Transverse colon (tissue), 4 donors: ENCODE measurements at regions not wholly inside any gene's neighbourhood (a gene's known extent, or its start where the extent isn't known, plus 50 kb on each side); places are given as distances from the start of the nearest gene placed in this dataset.

Source experiments
- DNase-seq: peaks from one replicate; pipeline ENCODE4 v3.0.0-alpha.2; 2019
- H3K27ac ChIP-seq, 4 donors: fragments of 200-600 bp; sonication (generic); 2 replicates each; pipeline ENCODE4 v1.5.1; 2016 to 2018; ENCODE audit warnings: inconsistent platforms in 4 of 4
- H3K27me3 ChIP-seq: fragments of 200-600 bp; sonication (generic); 2 replicates; pipeline ENCODE4 v1.5.1; 2017; ENCODE audit warnings: inconsistent platforms
- H3K36me3 ChIP-seq, 4 donors: fragments of 200-600 bp; sonication (generic); 2 replicates each; pipeline ENCODE4 v1.5.1; 2017 to 2019; ENCODE audit warnings: inconsistent platforms in 4 of 4
- H3K4me1 ChIP-seq, 4 donors: fragments of 200-600 bp; sonication (generic); 2 replicates each; pipeline ENCODE4 v1.5.1; 2017 to 2020; ENCODE audit warnings: inconsistent platforms in 4 of 4
- H3K4me3 ChIP-seq, 4 donors: fragments of 200-600 bp; sonication (generic); 1 replicate in 1 of 4; 2 replicates in 3 of 4; pipeline versions ENCODE4 v1.5.1 to v1.6.1; 2017 to 2019; ENCODE audit warnings: inconsistent platforms in 4 of 4
- H3K9me3 ChIP-seq, 2 donors: fragments of 200-600 bp; sonication (generic); 2 replicates each; pipeline ENCODE4 v1.5.1; 2017 to 2019; ENCODE audit warnings: inconsistent platforms in 2 of 2
- CTCF ChIP-seq, 5 experiments: fragments of 200-600 bp in 3 of 5; fragments of 450-650 bp in 2 of 5; sonication (generic) in 3 of 5; IDR thresholded peaks; 1 replicate in 2 of 5; 2 replicates in 3 of 5; pipeline ENCODE4 v1.5.1; 2016 to 2017; ENCODE audit warnings: antibody characterized with exemption in 5 of 5, inconsistent platforms in 3 of 5, mild to moderate bottlenecking in 2 of 5, moderate library complexity in 1 of 5
- EP300 ChIP-seq: sonication (generic); formaldehyde crosslinking; IDR thresholded peaks from one replicate; pipeline ENCODE4 v1.6.1; 2017; ENCODE audit warnings: antibody characterized with exemption, low read depth
- POLR2A ChIP-seq: fragments of 450-650 bp; IDR thresholded peaks from one replicate; pipeline ENCODE4 v1.6.1; 2016; ENCODE audit warnings: antibody characterized with exemption, mild to moderate bottlenecking, moderate library complexity
- POLR2AphosphoS5 ChIP-seq, 3 donors: sonication (generic); formaldehyde crosslinking; IDR thresholded peaks; one replicate each; pipeline ENCODE4 v1.6.1; 2016; ENCODE audit warnings: antibody characterized with exemption in 3 of 3
- WGBS, 2 donors: methylation state at CpG; one replicate each; pipeline ENCODE4 v1.1.5; 2018; ENCODE audit warnings: low coverage in 1 of 2; 5-methylcytosine and 5-hydroxymethylcytosine counted together
- in situ Hi-C, 4 donors: fragments of 200-750 bp; cut with MboI; loops; one replicate each; pipeline versions ENCODE4 v1.15.0 to v1.15.1; 2017; ENCODE audit warnings: low sequenced_read_pairs in 3 of 4, low pct_ligation_motif_present in 1 of 4, low pct_unique_long_range_greater_than_20kb in 1 of 4
- intact Hi-C: fragments of 100-400 bp; cut with DNase I; formaldehyde crosslinking; loops from one replicate; pipeline ENCODE4 v1.15.1; 2023; ENCODE audit warnings: low total_unique reads

DNA sequence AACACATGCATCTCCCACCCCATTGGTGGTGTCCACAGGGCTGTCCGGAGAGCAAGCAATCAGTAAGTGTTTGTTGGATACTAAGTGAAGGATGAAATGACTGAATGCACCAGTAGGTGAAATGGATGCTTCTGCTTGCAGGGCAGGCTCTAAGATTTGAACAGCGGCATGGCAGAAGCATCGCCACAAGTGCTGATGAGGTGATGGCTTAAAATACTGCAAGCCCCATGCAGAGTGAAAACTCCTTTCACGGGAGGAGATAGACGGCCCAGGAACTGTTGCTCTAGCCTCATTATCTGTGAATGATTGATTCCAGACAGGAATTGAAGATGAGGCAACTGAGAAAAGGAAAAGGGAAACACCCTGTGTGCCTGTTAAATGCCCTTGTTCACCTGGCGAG is 158.9 kb downstream of the LY86 start:
- TF ChIP-seq EP300 (no peak), POLR2AphosphoS5 (IDR thresholded peaks at IDR 0.05) (no peak), CTCF (IDR thresholded peaks at IDR 0.05) (no peak), POLR2A (no peak)
- peaks cover 28 to 32% (median 29%) of the 10 kb centered on the region in 4 donors for H3K4me1 ChIP-seq
- no peak overlapping the region for H3K4me3 ChIP-seq
- H3K27ac ChIP-seq, result no peak overlapping the region
- no peaks in the 10 kb centered on the region for H3K9me3 ChIP-seq
- in situ Hi-C loops (no loop called here), intact Hi-C loops (no loop called here)
- no peak for DNase-seq
- no peaks in the 10 kb centered on the region for H3K27me3 ChIP-seq
- 68 to 87% methylated on average over 2 to 6 of the region's 6 CpGs for WGBS, 2 donors
- no peaks in the 10 kb centered on the region for H3K36me3 ChIP-seq

- H3K4me3 ChIP-seq, result no peak overlapping the region
- in situ Hi-C loops (no loop called here), intact Hi-C loops (no loop called here)
- H3K9me3 ChIP-seq, result no peaks in the 10 kb centered on the region
- WGBS, 2 donors, result 85 to 95% methylated on average over 3 to 10 of the region's 10 CpGs
- H3K27ac ChIP-seq, result no peak overlapping the region
- no peaks in the 10 kb centered on the region for H3K27me3 ChIP-seq
- DNase-seq, result no peak
- no peaks in the 10 kb centered on the region for H3K36me3 ChIP-seq
- H3K4me1 ChIP-seq, result peaks cover 30 to 38% (median 35%) of the 10 kb centered on the region in 4 donors
- TF ChIP-seq POLR2AphosphoS5 (IDR thresholded peaks at IDR 0.05) (no peak), CTCF (IDR thresholded peaks at IDR 0.05) (no peak), POLR2A (no peak), EP300 (no peak)
Measured at GRCh38 chr6:6748001-6748400, 159.5 kb downstream of the LY86 start.

GRCh38 chr6:6749702-6750491 is 161.4 kb downstream of the LY86 start:
- TF ChIP-seq CTCF (IDR thresholded peaks at IDR 0.05), result peak in 1 of 5 experiments; percentile 26
- TF ChIP-seq POLR2A, result peak; percentile 52
- TF ChIP-seq EP300, result peak; percentile 39
- TF ChIP-seq POLR2AphosphoS5 (IDR thresholded peaks at IDR 0.05), result peak; percentile 67 to 79 (median 78)
- no peaks in the 10 kb centered on the region for H3K36me3 ChIP-seq
- intact Hi-C loops, result no loop called here
- H3K9me3 ChIP-seq, result no peaks in the 10 kb centered on the region
- H3K4me1 ChIP-seq, result peaks cover 30 to 48% (median 38%) of the 10 kb centered on the region in 4 donors
- in situ Hi-C loops, result no loop called here
- WGBS, 2 donors, result 40 to 45% methylated on average over 1 to 19 of the region's 19 CpGs
- no peak overlapping the region for H3K4me3 ChIP-seq
- peak; percentile 72 for DNase-seq
- peak overlapping the region; percentile 85 to 91 (median 88) for H3K27ac ChIP-seq
- no peaks in the 10 kb centered on the region for H3K27me3 ChIP-seq

DNA sequence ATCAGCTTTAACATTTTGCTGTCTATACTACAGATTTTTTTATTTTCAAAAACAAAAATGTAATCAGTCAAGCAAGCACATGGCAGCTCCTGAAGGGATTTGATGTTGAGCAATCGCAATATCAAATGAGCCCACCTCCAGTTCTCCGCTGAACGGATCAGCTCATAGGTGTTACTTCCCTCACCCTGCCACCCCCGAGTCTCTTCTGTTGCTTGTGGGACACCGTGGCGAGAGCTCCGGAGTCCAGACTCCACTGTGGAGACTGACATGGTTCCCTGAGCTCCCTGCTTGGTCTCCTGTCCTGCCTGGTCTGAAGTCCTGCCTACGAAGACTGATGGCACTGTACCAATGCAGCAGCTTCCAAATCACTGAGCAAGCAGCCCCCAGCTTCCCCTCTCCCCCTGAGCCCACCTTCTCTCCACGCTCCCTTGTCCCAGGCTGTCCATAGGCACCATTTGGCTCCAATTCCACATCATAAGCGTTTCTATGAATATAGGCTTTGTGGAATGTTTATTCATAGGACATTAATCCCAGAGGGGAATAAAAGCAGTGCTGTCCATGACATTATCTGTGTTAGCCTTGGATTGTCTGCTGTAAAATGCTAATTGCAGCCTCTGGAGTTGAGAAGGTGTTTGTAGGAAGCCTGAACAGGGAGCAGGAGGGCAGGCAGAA is 162.2 kb downstream of the LY86 start:
- no peaks in the 10 kb centered on the region for H3K9me3 ChIP-seq
- no peak for TF ChIP-seq POLR2A
- TF ChIP-seq CTCF (IDR thresholded peaks at IDR 0.05), result no peak
- no peak for TF ChIP-seq EP300
- TF ChIP-seq POLR2AphosphoS5 (IDR thresholded peaks at IDR 0.05), result no peak
- intact Hi-C loops (no loop called here), in situ Hi-C loops (no loop called here)
- peak overlapping the region; percentile 85 to 91 (median 88) for H3K27ac ChIP-seq
- no peak for DNase-seq
- no peak overlapping the region for H3K4me3 ChIP-seq
- H3K27me3 ChIP-seq, result no peaks in the 10 kb centered on the region
- 55 to 73% methylated on average over 3 to 10 of the region's 10 CpGs for WGBS, 2 donors
- peaks cover 30 to 48% (median 38%) of the 10 kb centered on the region in 4 donors for H3K4me1 ChIP-seq
- no peaks in the 10 kb centered on the region for H3K36me3 ChIP-seq
